Esophagus muscularis mucosa (tissue), 3 donors: ENCODE measurements at regions not wholly inside any gene's neighbourhood (a gene's known extent, or its start where the extent isn't known, plus 50 kb on each side); places are given as distances from the start of the nearest gene placed in this dataset.

ENCODE experiments used
- EP300 ChIP-seq: sonication (generic); formaldehyde crosslinking; IDR thresholded peaks from one replicate; pipeline ENCODE4 v1.6.1; 2017; ENCODE audit warnings: antibody characterized with exemption
- POLR2A ChIP-seq: fragments of 450-650 bp; IDR thresholded peaks from one replicate; pipeline ENCODE4 v1.6.1; 2017; ENCODE audit warnings: antibody characterized with exemption, moderate library complexity, mild to moderate bottlenecking, low read depth
- POLR2AphosphoS5 ChIP-seq, 2 donors: sonication (generic); formaldehyde crosslinking; IDR thresholded peaks; one replicate each; pipeline ENCODE4 v1.6.1; 2017; ENCODE audit warnings: antibody characterized with exemption in 2 of 2

- TF ChIP-seq POLR2A (no peak), EP300 (no peak), POLR2AphosphoS5 (IDR thresholded peaks at IDR 0.05) (no peak)
These were observed 521.7 kb upstream of the DAB2 start for GRCh38 chr5:39946356-39947045.
